ENCODE measurements at regions not wholly inside any gene's neighbourhood (a gene's known extent, or its start where the extent isn't known, plus 50 kb on each side); places are given as distances from the start of the nearest gene placed in this dataset.

DNA sequence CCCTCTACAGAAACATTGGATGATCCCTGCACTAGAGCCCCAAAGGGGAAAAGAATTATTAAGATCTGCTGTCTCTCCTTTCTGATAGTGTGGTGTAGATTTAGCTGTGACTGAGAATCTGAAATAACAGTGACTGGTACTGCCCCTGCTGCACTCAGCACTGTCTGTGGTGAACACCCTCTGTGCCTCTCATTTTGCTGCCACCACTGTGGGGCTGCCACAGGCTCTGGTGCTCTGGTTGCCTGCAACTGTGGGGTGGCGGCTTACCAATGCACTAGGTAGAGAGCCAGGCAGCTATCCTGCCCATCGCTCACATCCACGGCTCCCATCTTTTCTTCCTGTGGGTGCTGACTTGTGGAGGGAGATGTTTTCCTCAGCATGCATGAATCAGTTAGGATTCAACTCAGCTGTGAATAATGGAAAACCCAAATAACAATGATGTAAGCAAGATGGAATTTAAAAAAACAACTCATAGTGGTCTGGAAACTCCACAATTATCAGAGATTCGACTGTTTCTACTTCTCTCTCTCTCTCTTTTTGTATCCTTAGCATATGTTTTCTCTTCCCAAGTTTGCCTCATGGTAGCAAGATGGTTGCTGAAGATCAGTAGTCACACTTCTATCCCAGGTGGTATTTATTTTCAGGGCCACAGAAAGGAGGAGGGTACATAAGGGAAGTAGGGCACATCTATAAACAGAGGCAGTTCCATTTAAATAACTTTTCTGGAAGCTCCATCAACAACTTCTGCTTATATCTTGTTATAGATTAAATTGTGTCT lies 99.8 kb upstream of the DAP start:
- Histone ChIP-seq H3K36me3 (no peaks in the 10 kb centered on the region), H3K4me3 (ENCODE audit: low read depth in 1 of 2, low read length in 1 of 2) (no peak overlapping the region), H3K9me3 (no peaks in the 10 kb centered on the region), H3K27me3 (peaks cover 17% of the 10 kb centered on the region), H3K4me1 (ENCODE audit: control insufficient read depth in 1 of 2, insufficient read depth in 1 of 2, low read depth in 1 of 2, low read length in 1 of 2) (no peaks in the 10 kb centered on the region), H3K27ac (no peak overlapping the region)
- TF ChIP-seq, protein P1, sequence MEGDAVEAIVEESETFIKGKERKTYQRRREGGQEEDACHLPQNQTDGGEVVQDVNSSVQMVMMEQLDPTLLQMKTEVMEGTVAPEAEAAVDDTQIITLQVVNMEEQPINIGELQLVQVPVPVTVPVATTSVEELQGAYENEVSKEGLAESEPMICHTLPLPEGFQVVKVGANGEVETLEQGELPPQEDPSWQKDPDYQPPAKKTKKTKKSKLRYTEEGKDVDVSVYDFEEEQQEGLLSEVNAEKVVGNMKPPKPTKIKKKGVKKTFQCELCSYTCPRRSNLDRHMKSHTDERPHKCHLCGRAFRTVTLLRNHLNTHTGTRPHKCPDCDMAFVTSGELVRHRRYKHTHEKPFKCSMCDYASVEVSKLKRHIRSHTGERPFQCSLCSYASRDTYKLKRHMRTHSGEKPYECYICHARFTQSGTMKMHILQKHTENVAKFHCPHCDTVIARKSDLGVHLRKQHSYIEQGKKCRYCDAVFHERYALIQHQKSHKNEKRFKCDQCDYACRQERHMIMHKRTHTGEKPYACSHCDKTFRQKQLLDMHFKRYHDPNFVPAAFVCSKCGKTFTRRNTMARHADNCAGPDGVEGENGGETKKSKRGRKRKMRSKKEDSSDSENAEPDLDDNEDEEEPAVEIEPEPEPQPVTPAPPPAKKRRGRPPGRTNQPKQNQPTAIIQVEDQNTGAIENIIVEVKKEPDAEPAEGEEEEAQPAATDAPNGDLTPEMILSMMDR (IDR thresholded peaks at IDR 0.05) = no peak

DNA sequence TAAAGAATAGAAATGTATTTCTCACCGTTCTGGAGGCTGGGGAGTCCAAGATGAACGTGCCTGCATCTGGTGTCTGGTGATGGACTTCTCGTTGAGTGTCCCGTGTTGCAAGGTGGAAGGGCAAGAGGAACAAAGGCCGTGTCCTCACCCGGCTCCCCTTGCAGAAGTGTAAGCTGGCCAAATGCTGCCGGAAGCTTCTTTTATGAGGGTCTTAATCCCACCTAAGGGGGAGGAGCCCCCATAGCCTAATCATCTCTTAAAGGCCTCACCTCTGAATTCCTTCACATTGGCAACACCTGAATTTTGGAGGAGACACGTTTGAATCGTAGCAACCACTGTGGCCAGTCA lies 99.1 kb upstream of the DAP start:
- Histone ChIP-seq H3K36me3 (no peaks in the 10 kb centered on the region), H3K4me1 (ENCODE audit: control insufficient read depth in 1 of 2, insufficient read depth in 1 of 2, low read depth in 1 of 2, low read length in 1 of 2) (no peaks in the 10 kb centered on the region)
- TF ChIP-seq, protein P1 (IDR thresholded peaks at IDR 0.05) = no peak

DNA sequence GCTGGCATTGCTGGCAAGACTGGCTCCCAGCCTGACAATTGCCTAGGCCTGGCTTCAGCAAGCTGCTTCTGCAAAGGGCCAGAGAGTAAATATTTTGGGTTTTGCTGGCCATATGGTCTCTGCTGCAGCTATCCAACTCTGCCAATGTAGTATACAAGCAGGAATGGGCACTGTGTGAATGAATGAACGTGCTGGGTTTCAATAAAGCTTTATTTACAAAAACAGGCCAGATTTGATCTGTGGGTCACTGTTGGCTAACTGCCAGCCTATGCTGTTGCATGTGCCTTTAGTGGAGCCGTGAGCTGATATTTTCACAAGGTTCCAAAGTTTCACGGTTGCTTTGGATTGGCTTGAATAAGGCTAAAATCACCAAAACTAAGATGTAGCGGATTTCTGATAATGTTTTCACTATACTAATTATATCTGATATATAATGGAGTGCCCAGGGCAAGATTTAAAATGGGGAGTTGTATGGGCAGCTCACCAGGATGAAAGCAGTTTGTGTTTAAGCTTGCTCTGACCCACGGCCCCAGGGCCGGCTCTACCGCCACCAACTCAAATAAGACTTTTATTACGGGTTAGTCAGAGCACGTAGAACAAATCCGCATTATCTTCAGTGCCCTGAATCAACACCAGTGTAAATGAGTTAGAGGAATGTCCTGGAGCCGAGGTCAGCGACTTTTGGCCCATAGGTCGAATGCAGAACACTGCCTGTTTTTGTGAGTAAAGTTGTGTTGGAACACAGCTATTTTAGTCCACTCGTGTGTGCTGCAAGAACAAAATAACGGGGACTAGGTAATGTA lies 98.6 kb upstream of the DAP start:
- no peaks in the 10 kb centered on the region for H3K9me3 ChIP-seq
- H3K27me3 ChIP-seq = peaks cover 17% of the 10 kb centered on the region
- no peaks in the 10 kb centered on the region for H3K36me3 ChIP-seq
- peaks cover 4% of the 10 kb centered on the region in 2 experiments for H3K4me1 ChIP-seq (ENCODE audit: control insufficient read depth in 1 of 2, insufficient read depth in 1 of 2, low read depth in 1 of 2, low read length in 1 of 2)
- no peak overlapping the region for H3K27ac ChIP-seq
- TF ChIP-seq, protein P1 (IDR thresholded peaks at IDR 0.05) = no peak
- no peak overlapping the region for H3K4me3 ChIP-seq (ENCODE audit: low read depth in 1 of 2, low read length in 1 of 2)

More for the DNA sequence above, 99.1 kb upstream of the DAP start:
- Histone ChIP-seq H3K9me3 (no peaks in the 10 kb centered on the region), H3K27ac (no peak overlapping the region), H3K4me3 (ENCODE audit: low read depth in 1 of 2, low read length in 1 of 2) (no peak overlapping the region), H3K27me3 (peaks cover 17% of the 10 kb centered on the region)

DNA sequence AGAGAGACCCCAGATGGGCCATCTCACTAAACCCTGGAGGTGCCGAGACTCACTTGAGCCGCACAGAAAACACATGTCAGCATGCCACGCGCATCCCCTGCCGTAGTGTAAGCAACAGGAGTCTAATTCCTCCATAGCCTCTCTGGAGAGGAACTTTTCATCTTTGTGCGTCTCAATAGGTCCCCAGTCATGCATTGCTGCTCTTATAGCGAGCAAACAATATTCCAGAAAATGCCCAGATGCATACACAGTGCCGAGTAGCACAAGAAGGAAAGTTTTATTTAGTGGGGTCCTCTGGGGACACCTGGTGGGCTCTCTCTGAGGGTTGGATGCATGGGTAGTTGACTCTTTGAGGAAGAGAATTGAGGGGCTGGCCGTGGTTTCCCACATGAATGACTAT lies 97.9 kb upstream of the DAP start:
- Histone ChIP-seq H3K27ac (no peak overlapping the region), H3K9me3 (no peaks in the 10 kb centered on the region), H3K36me3 (no peaks in the 10 kb centered on the region), H3K4me1 (ENCODE audit: control insufficient read depth in 1 of 2, insufficient read depth in 1 of 2, low read depth in 1 of 2, low read length in 1 of 2) (peaks cover 6 to 8% of the 10 kb centered on the region in 2 experiments), H3K27me3 (peaks cover 17% of the 10 kb centered on the region), H3K4me3 (ENCODE audit: low read depth in 1 of 2, low read length in 1 of 2) (no peak overlapping the region)
- TF ChIP-seq, protein P1 (IDR thresholded peaks at IDR 0.05) = no peak

DNA sequence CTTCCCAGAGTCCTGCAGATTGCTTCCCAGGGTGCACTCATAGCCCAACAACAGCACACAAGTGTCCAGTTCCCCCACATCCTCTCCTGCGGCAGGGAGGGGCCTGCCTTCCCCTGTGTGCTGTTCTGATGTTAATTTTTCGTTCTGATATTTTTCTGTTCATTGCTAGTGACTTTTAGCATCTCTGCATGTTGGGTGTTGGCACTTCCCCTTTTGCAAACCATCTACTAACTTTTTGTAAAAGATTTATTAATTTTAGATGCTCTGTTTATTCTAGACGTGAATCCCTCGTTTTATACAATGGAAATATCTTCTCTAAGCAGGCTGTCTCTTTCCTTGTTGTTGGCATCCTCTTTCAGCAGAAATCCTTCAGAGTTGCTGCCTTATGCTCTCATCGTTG lies 97.3 kb upstream of the DAP start:
- H3K36me3 ChIP-seq = no peaks in the 10 kb centered on the region
- no peaks in the 10 kb centered on the region for H3K9me3 ChIP-seq
- TF ChIP-seq, protein P1 (IDR thresholded peaks at IDR 0.05) = no peak
- H3K4me1 ChIP-seq (ENCODE audit: control insufficient read depth in 1 of 2, insufficient read depth in 1 of 2, low read depth in 1 of 2, low read length in 1 of 2) = peaks cover 6 to 8% of the 10 kb centered on the region in 2 experiments
- no peak overlapping the region for H3K4me3 ChIP-seq (ENCODE audit: low read depth in 1 of 2, low read length in 1 of 2)
- no peak overlapping the region for H3K27ac ChIP-seq
- peaks cover 17% of the 10 kb centered on the region for H3K27me3 ChIP-seq
